ENCODE measurements at regions not wholly inside any gene's neighbourhood (a gene's known extent, or its start where the extent isn't known, plus 50 kb on each side); places are given as distances from the start of the nearest gene placed in this dataset.

- no peak overlapping the region for H2AK9ac ChIP-seq (replicated peaks; ENCODE audit: low read depth, low read length, poor library complexity)
- in situ Hi-C loops (cut with MboI; ENCODE audit: low sequenced_read_pairs), result no loop called here
- CTCF ChIA-PET, result interaction anchor here (0.6 kb wide), 1 partner anchor 35 kb away, joined by 3 read pairs; no protein-coding TSS in a partner anchor
These were observed 50.2 kb upstream of the SLC7A11 start for GRCh38 chr4:138292321-138292720.

More at GRCh38 chr4:138292321-138292720, 50.2 kb upstream of the SLC7A11 start:
- no peak overlapping the region for H2AK5ac ChIP-seq (ENCODE audit: low read depth, low read length)
- WGBS, 2 experiments (ENCODE audit: extremely low coverage in 2 of 2, insufficient read length in 1 of 2), result no CpG with 5 or more reads among the region's 3 CpGs
- no peaks in the 10 kb centered on the region for H4K20me1 ChIP-seq (ENCODE audit: insufficient read depth, low read length)
- H3K27ac ChIP-seq (ENCODE audit: insufficient read depth, low read length), result no peak overlapping the region
- H3K14ac ChIP-seq (replicated peaks; ENCODE audit: low read depth, low read length), result no peak overlapping the region
- no peak overlapping the region for H3K18ac ChIP-seq (ENCODE audit: low read depth, low read length)
- no peak overlapping the region for H2BK20ac ChIP-seq (ENCODE audit: low read depth, low read length)
- H4K8ac ChIP-seq (ENCODE audit: low read depth in 2 of 2, low read length in 2 of 2), result no peak overlapping the region
- no peaks in the 10 kb centered on the region for H3K4me1 ChIP-seq (ENCODE audit: control insufficient read depth, insufficient read depth, low read length)
- no peak for TF ChIP-seq CTCF (conservative IDR thresholded peaks at IDR 0.05; ENCODE audit: low read depth, low read length)
- no peak overlapping the region for H4K5ac ChIP-seq (ENCODE audit: low read depth, low read length)
- H3K9me1 ChIP-seq (ENCODE audit: insufficient read depth, low read length), result no peaks in the 10 kb centered on the region
- no peak overlapping the region for H3K4ac ChIP-seq (ENCODE audit: low read depth, low read length)
- H3K27me3 ChIP-seq (ENCODE audit: control insufficient read depth, insufficient read depth, low read length), result no peaks in the 10 kb centered on the region
- no peak overlapping the region for H4K91ac ChIP-seq (ENCODE audit: insufficient read depth, low read depth, low read length)
- H3K23ac ChIP-seq (ENCODE audit: low read depth, low read length), result no peak overlapping the region
- POLR2A ChIA-PET (ENCODE audit: unreplicated experiment), result no interaction called here
- H3K4me3 ChIP-seq (ENCODE audit: insufficient read depth, low read depth, low read length), result no peak overlapping the region
- no peak overlapping the region for H3K9ac ChIP-seq (ENCODE audit: low read depth, low read length)
- H3K79me1 ChIP-seq (ENCODE audit: low read depth in 1 of 2, low read length in 2 of 2), result no peaks in the 10 kb centered on the region
- no peaks in the 10 kb centered on the region for H3K36me3 ChIP-seq (ENCODE audit: control insufficient read depth, insufficient read depth, low read length)
- ATAC-seq (ENCODE audit: low read depth) (no peak), DNase-seq (no peak)
- H2BK5ac ChIP-seq (ENCODE audit: low read depth, low read length, poor library complexity, severe bottlenecking), result no peak overlapping the region
- no peak overlapping the region for H2AFZ ChIP-seq (replicated peaks; ENCODE audit: low read length, poor library complexity)
- no peak overlapping the region for H2BK120ac ChIP-seq (ENCODE audit: low read depth, low read length)
- no peaks in the 10 kb centered on the region for H3K9me3 ChIP-seq (ENCODE audit: control insufficient read depth, insufficient read depth, low read length)
- no peak overlapping the region for H3K56ac ChIP-seq (ENCODE audit: extremely low read depth, insufficient read depth, low read length)
- intact Hi-C loops (cut with micrococcal nuclease), result no loop called here
- H3K4me2 ChIP-seq (ENCODE audit: low read depth, low read length), result no peak overlapping the region
- dilution Hi-C loops (cut with HindIII; ENCODE audit: low sequenced_read_pairs, unreplicated experiment), result no loop called here
- no TSS peak for BruUV-seq (replicated peaks)
- H2BK15ac ChIP-seq (ENCODE audit: low read depth, low read length), result no peak overlapping the region
